Prostate gland (tissue), 2 donors: ENCODE measurements at regions not wholly inside any gene's neighbourhood (a gene's known extent, or its start where the extent isn't known, plus 50 kb on each side); places are given as distances from the start of the nearest gene placed in this dataset.

ENCODE experiments used
- CTCF ChIP-seq, 4 experiments: fragments of 200-600 bp in 2 of 4; fragments of 450-650 bp in 2 of 4; sonication (generic) in 2 of 4; IDR thresholded peaks; 1 replicate in 3 of 4; 2 replicates in 1 of 4; pipeline ENCODE4 v1.5.1; 2016 to 2019; ENCODE audit warnings: antibody characterized with exemption in 4 of 4, mild to moderate bottlenecking in 2 of 4, moderate library complexity in 2 of 4
- POLR2A ChIP-seq: fragments of 450-650 bp; IDR thresholded peaks from one replicate; pipeline ENCODE4 v1.6.1; 2016; ENCODE audit warnings: antibody characterized with exemption, mild to moderate bottlenecking
- POLR2AphosphoS5 ChIP-seq: sonication (generic); formaldehyde crosslinking; IDR thresholded peaks from one replicate; pipeline ENCODE4 v1.6.1; 2017; ENCODE audit warnings: antibody characterized with exemption

GRCh38 chr2:118761771-118762170 is 85.7 kb downstream of the EN1 start:
- TF ChIP-seq POLR2AphosphoS5, result no peak
- TF ChIP-seq CTCF (IDR thresholded peaks at IDR 0.05), result no peak
- no peak for TF ChIP-seq POLR2A
